ENCODE measurements at regions not wholly inside any gene's neighbourhood (a gene's known extent, or its start where the extent isn't known, plus 50 kb on each side); places are given as distances from the start of the nearest gene placed in this dataset.

GRCh38 chr6:119587537-119587936, 238.0 kb upstream of the MAN1A1 start:
- in situ Hi-C loops (cut with HindIII; ENCODE audit: low sequenced_read_pairs): no loop called here
- DNase-seq (ENCODE audit: low spot score): no peak

DNA sequence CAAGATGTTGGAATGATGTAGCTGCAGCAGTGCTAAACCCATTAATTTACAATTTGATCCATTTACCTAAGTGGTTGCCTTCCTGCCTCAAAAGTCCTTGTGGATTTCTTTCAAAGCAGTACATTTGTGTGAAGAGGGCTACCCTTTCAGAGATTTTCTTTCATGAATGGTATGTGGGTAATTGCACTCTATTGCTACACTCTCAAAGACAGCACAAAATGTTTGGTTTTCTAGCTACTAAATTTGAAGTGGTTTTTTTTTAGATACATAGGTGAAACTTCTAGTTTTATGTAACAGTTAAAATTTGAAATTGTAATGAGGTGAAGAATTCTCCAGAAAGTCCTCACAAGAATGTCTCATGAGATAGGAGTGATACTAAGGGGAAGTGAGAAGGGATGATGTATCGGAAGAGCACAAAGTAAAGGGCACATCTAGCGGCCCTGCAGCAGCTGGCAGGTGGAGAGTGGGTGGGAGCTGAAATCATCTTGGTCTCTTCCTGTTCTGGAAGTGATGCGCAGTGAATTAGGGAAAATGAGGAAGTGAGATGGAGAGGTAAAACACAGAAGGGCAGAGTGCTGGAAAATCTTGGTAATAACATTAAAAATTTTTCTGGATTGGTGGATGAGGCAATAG, 236.8 kb upstream of the MAN1A1 start:
- no peak for DNase-seq (ENCODE audit: low spot score)
- in situ Hi-C loops (cut with HindIII; ENCODE audit: low sequenced_read_pairs): no loop called here

DNA sequence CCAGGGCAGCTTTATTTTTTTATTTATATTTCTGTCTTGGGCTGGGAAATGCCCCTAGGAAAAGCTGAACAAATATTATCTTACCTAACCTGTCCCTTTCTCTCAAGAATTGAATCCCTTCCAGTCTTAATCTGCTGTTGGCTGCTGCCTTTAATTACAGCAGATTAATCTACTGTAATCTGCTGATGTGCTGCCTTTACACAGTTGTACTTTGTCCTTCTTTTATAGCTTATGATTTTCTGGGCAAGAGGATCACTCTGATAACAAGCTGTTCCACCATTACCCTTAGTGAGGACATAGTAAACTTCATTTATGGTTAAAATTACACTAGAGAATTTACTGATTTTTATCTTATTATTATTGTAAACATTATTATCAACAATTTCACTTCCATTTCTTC, 234.5 kb upstream of the MAN1A1 start:
- in situ Hi-C loops (cut with HindIII; ENCODE audit: low sequenced_read_pairs): no loop called here
- DNase-seq (ENCODE audit: low spot score): no peak

- in situ Hi-C loops (cut with HindIII; ENCODE audit: low sequenced_read_pairs): no loop called here
- no peak for DNase-seq (ENCODE audit: low spot score)
Observed at GRCh38 chr6:119581220-119581619, 231.7 kb upstream of the MAN1A1 start.

- in situ Hi-C loops (cut with HindIII; ENCODE audit: low sequenced_read_pairs): no loop called here
- no peak for DNase-seq (ENCODE audit: low spot score)
Observed at GRCh38 chr6:119575721-119576120, 226.2 kb upstream of the MAN1A1 start.

DNA sequence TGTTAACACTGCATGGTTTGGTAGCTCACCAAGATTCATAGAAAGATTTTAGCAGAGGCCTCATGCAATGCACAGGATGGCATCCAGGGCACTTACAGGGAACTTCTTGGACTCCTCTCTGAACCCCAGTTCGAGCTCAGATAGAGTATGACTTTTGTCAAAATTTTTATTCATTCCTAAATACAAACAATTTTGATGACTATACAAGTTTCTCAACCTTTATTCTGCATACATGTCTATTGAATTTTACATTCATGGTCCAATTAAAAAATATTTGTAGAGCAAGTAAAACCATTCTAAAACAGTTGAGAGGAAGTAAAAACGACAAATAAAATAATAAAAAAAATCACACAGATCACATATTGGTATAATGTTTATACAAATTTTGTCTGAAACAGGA, 219.0 kb upstream of the MAN1A1 start:
- in situ Hi-C loops (cut with HindIII; ENCODE audit: low sequenced_read_pairs): no loop called here

DNA sequence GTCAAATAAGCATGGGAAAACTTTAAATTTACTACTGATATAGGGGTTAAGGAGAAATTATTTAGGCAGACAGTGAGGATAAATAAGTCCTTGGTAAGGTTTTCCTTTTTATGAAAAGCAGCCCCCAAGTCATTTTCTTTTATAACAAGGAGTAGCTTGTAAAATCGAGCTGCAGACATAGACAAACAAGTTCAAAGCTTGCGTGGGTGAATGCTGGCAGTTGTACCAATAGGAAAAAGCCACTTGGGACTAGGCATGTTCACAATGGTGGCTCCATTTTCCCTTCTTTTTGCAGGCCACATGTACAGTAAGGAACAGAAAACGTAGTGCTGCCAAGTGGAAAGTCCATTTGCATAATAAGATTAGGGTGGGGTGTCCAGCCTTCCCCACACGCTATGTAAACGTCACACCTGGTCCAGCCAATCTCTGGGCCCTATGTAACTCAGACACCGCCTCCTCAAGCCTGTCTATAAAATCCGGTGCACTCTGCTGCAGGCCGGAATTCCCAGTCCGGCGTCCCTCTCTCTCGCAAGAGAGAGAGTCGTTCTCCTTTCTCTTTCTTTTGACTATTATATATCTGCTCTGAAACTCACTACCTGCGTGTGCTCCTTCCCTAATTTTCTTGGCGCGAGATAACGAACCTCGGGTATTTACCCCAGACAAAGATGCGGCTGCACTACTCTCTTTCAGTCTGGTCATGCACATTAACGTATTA, 217.1 kb upstream of the MAN1A1 start:
- in situ Hi-C loops (cut with HindIII; ENCODE audit: low sequenced_read_pairs): no loop called here
- no peak for DNase-seq (ENCODE audit: low spot score)

More for the DNA sequence above, 219.0 kb upstream of the MAN1A1 start:
- no peak for DNase-seq (ENCODE audit: low spot score)

- DNase-seq (ENCODE audit: low spot score): no peak
- in situ Hi-C loops (cut with HindIII; ENCODE audit: low sequenced_read_pairs): no loop called here
Observed at GRCh38 chr6:119565893-119566292, 216.3 kb upstream of the MAN1A1 start.

DNA sequence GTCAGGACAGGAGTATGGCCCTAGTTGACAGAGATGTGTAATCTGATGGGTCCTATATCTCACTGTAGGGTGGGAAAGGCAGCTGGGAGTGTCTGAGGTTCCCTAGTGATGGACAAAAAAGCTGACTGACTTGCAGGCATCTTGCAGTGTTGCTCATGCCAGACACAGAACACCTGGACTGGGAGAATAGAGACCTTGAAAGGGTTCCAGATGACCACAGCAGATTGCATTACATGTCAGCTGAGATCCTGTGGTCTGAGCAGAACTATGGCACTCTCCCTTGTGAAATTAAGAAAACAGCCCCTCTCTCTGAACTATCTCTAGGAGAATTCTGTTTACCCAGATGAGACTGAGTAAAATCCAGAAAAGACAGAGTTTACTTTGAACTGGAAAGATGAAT, 212.6 kb upstream of the MAN1A1 start:
- DNase-seq (ENCODE audit: low spot score): no peak
- in situ Hi-C loops (cut with HindIII; ENCODE audit: low sequenced_read_pairs): no loop called here

DNA sequence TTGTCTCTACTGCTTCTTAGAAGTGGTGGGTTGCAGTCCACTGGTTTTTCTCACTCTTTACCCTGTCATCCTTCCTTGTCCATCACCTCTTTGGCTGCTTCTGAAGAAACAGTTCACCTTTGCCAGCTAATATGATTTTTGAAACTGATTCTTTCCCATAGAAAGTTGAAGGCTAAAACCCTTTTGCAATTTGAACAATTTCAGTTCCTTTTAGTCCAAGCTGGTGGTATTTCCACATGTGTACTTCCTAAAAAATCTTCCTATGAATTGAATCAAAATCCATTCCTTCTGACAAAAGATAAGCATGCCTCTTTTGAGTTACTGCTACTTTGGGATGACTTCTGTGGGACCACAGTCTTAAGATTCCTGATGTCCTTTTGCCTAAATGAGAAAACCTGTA, 210.0 kb upstream of the MAN1A1 start:
- in situ Hi-C loops (cut with HindIII; ENCODE audit: low sequenced_read_pairs): no loop called here
- DNase-seq (ENCODE audit: low spot score): no peak

GRCh38 chr6:119557239-119557638, 207.7 kb upstream of the MAN1A1 start:
- in situ Hi-C loops (cut with HindIII; ENCODE audit: low sequenced_read_pairs): no loop called here
- no peak for DNase-seq (ENCODE audit: low spot score)

DNA sequence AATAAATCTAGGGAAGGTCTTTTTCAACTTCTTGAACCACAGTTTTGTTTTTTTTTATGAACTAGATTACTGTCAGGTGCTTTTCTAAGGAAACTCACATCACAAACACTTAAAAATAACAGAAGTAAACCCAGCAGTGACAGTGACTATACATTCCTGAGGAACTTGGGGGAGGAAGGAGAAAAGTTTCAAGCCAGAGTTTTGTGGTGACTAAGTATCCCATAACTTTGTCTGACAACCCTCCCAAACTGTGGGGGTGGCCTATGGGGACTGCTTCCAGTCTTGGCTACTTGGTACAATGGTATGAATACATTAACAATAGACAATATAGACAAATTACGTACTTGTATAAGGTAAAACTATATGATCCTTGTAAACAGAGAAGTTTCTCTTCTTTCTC, 202.5 kb upstream of the MAN1A1 start:
- no peak for DNase-seq (ENCODE audit: low spot score)
- in situ Hi-C loops (cut with HindIII; ENCODE audit: low sequenced_read_pairs): no loop called here

DNA sequence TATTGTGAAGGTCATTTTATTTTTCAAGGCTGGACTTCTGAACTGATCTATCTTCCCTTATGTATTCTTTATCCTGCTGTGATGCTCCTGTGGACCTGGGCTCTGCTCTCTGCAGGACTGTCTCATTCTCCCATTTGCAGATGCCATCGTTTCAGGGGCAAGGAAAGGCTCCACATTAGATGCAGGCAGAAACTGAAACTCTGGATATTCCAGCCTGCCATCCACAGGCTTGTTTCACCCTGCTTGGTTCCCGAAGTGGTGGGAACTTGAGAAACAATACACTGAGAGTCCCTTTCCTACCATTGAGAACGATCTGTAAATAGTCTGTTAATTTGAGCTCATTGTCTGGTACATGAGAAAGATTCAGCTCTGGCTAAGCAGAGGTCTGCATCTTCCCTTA, 197.5 kb upstream of the MAN1A1 start:
- in situ Hi-C loops (cut with HindIII; ENCODE audit: low sequenced_read_pairs): no loop called here
- no peak for DNase-seq (ENCODE audit: low spot score)

GRCh38 chr6:119545245-119545644, 195.7 kb upstream of the MAN1A1 start:
- DNase-seq (ENCODE audit: low spot score): no peak
- in situ Hi-C loops (cut with HindIII; ENCODE audit: low sequenced_read_pairs): no loop called here

DNA sequence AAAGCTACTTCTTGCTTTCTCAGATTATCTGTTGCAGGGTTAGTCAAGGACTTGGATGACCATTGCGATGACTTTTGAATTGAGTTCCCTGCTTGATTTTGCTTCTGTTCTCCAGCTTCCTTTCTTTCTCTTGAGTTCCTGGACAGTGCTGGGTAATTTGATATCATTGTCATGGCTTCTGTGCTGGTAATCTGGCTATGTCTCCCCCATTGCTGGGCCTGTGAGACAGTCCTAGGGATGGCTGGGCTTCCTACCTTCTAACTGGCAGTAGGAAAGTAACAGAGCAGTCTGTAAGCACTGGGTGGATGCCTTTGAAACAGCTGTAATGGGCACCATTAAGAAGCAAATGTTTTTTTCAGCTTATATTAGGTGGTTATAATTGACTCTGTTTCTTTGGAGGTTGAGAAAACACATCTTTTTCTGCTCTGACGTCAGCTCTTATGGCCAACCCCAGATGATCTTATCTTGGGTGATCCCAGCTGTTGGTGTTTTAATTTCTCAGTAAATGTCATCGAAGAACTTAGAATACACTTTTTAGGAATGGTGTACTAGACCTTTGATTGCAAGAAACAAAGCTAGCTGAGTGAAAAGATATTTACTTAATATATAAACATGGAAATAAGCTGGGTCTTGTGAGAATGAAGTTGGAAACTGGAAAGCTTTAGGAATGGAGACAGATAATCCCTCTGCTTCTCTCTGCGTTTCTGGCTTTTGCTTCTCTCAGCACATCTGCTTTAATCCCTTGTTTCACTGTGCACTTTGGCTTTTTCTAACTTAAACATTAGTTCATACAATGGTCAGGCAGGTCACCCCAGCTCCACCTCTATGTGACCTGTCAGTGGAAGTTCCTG, 195.0 kb upstream of the MAN1A1 start:
- no peak for DNase-seq (ENCODE audit: low spot score)
- in situ Hi-C loops (cut with HindIII; ENCODE audit: low sequenced_read_pairs): no loop called here

DNA sequence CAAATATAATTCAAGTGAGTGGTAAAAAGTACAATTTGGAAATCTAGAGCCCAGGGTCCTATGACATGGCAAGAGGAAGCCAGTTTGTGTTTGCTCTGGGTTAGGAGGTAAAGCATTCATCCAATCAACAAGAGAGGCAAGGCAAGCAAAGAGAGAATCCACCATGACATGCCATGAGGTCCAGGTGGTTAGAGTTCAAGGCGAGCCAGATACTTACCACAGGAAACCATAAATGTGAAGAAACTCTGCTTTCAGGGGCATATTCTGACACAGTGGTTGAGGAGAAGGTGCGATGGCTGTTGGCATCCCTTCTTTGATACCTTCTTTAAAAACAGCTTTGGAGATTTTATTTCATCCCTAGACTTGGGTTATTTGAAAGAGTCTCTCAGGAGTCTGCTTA, 193.8 kb upstream of the MAN1A1 start:
- DNase-seq (ENCODE audit: low spot score): no peak
- in situ Hi-C loops (cut with HindIII; ENCODE audit: low sequenced_read_pairs): no loop called here

DNA sequence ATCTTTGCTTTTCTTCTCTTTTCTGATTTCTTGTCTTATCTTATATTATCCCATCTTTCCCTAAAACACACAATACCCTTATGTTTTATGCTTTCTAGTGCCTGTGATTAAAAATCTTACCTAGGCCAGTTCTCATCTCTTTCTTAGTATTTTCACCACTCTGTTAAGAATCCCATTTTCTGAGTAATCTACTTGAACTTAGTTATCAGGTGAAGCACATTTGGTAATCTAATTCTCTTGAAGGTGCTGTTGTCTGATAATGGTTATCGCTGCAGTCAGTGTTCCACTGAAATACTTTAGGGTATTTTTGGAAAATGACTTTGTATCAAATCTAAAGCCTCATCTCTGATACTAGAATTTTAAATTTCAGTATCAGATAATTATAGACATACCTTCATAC, 192.5 kb upstream of the MAN1A1 start:
- no peak for DNase-seq (ENCODE audit: low spot score)
- in situ Hi-C loops (cut with HindIII; ENCODE audit: low sequenced_read_pairs): no loop called here

- in situ Hi-C loops (cut with HindIII; ENCODE audit: low sequenced_read_pairs): no loop called here
- no peak for DNase-seq (ENCODE audit: low spot score)
Observed at GRCh38 chr6:119541132-119541905, 191.8 kb upstream of the MAN1A1 start.

GRCh38 chr6:119540417-119540816, 190.9 kb upstream of the MAN1A1 start:
- DNase-seq (ENCODE audit: low spot score): no peak
- in situ Hi-C loops (cut with HindIII; ENCODE audit: low sequenced_read_pairs): no loop called here

Measured in G401 (cell line).